ENCODE measurements at regions not wholly inside any gene's neighbourhood (a gene's known extent, or its start where the extent isn't known, plus 50 kb on each side); places are given as distances from the start of the nearest gene placed in this dataset.
A peak's percentile ranks its signal among the peaks of the same experiment; 100 is the strongest.

GRCh38 chr9:86768020-86768419, 179.3 kb downstream of the GAS1 start:
- H3K4me3 ChIP-seq (replicated peaks; ENCODE audit: low read depth, low read length), result no peak overlapping the region
- DNase-seq (ENCODE audit: low read depth), result no peak
- TF ChIP-seq CTCF (IDR thresholded peaks at IDR 0.05; ENCODE audit: low read length, missing control alignments), result no peak

GRCh38 chr9:86767373-86767772, 179.9 kb downstream of the GAS1 start:
- DNase-seq (ENCODE audit: low read depth), result peak; percentile 10
- H3K4me3 ChIP-seq (replicated peaks; ENCODE audit: low read depth, low read length), result no peak overlapping the region
- TF ChIP-seq CTCF (IDR thresholded peaks at IDR 0.05; ENCODE audit: low read length, missing control alignments), result no peak

- no peak for TF ChIP-seq CTCF (IDR thresholded peaks at IDR 0.05; ENCODE audit: low read length, missing control alignments)
- DNase-seq (ENCODE audit: low read depth), result peak; percentile 82
- H3K4me3 ChIP-seq (replicated peaks; ENCODE audit: low read depth, low read length), result no peak overlapping the region
Observed at GRCh38 chr9:86766912-86767311, 180.4 kb downstream of the GAS1 start.

- DNase-seq (ENCODE audit: low read depth), result no peak
- TF ChIP-seq CTCF (IDR thresholded peaks at IDR 0.05; ENCODE audit: low read length, missing control alignments), result no peak
- H3K4me3 ChIP-seq (replicated peaks; ENCODE audit: low read depth, low read length), result no peak overlapping the region
Observed at GRCh38 chr9:86766511-86766910, 180.8 kb downstream of the GAS1 start.

GRCh38 chr9:86765746-86766430, 181.4 kb downstream of the GAS1 start:
- H3K4me3 ChIP-seq (replicated peaks; ENCODE audit: low read depth, low read length), result no peak overlapping the region
- no peak for TF ChIP-seq CTCF (IDR thresholded peaks at IDR 0.05; ENCODE audit: low read length, missing control alignments)
- no peak for DNase-seq (ENCODE audit: low read depth)

DNA sequence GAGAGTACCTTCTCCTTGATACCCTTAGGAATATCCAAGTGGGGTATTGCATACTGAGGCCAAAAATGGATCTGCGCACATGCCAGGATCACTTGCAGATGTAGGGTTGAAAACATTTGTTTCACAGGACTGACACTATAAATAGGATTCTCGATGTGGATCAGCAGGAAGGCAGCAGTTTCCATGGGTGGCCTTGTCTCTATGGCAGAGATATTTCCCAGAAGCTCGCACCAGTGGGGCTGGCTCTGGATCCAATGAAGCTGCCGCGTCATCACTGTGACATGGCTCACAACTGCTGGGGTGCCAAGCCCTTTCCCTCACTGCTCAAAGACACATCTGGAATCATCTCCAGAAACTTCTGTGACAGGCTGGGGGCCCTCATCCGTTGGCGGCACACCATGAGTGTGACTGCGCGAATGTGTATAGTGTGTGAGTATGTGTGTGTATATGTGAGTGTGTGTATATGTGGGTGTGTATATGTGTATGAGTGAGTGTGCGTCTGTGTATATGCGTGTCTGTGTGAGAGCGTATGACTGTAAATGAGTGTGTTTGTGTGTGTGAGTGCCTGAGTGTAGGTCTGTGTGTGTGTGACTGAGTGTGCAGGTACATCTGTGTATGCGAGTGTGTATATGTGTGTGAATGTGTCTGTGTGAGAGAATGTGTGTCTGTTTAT, 182.5 kb downstream of the GAS1 start:
- H3K4me3 ChIP-seq (replicated peaks; ENCODE audit: low read depth, low read length), result no peak overlapping the region
- no peak for TF ChIP-seq CTCF (IDR thresholded peaks at IDR 0.05; ENCODE audit: low read length, missing control alignments)
- DNase-seq (ENCODE audit: low read depth), result no peak

GRCh38 chr9:86764221-86764624, 183.1 kb downstream of the GAS1 start:
- DNase-seq (ENCODE audit: low read depth), result no peak
- no peak overlapping the region for H3K4me3 ChIP-seq (replicated peaks; ENCODE audit: low read depth, low read length)
- TF ChIP-seq CTCF (IDR thresholded peaks at IDR 0.05; ENCODE audit: low read length, missing control alignments), result no peak

Measured in fibroblast of pulmonary artery (primary cell).